Mesenchymal stem cell (in vitro differentiated cells and primary cell): ENCODE measurements at regions not wholly inside any gene's neighbourhood (a gene's known extent, or its start where the extent isn't known, plus 50 kb on each side); places are given as distances from the start of the nearest gene placed in this dataset.
A peak's percentile ranks its signal among the peaks of the same experiment; 100 is the strongest.

Experiments
- DNase-seq: peaks from one replicate; pipeline ENCODE4 v3.0.0-alpha.2; 2013
- H2AFZ ChIP-seq: one replicate; pipeline ENCODE4 v1.6.1; 2013; ENCODE audit warnings: low read depth, mild to moderate bottlenecking, control low read depth, inconsistent platforms, low read length, moderate library complexity
- H2AK5ac ChIP-seq: 2 replicates; pipeline ENCODE4 v1.6.1; 2013; ENCODE audit warnings: low read length, moderate library complexity, mild to moderate bottlenecking, inconsistent platforms; ENCODE audit not compliant: severe bottlenecking
- H2BK120ac ChIP-seq: one replicate; pipeline ENCODE4 v1.6.1; 2013; ENCODE audit warnings: low read depth, mild to moderate bottlenecking, inconsistent platforms, low read length, moderate library complexity
- H2BK12ac ChIP-seq, 2 experiments: one replicate each; pipeline ENCODE4 v1.6.1; 2013; ENCODE audit warnings: inconsistent platforms in 2 of 2, low read length in 2 of 2, mild to moderate bottlenecking in 2 of 2, moderate library complexity in 2 of 2, control low read depth in 1 of 2
- H2BK15ac ChIP-seq: one replicate; pipeline ENCODE4 v1.6.1; 2013; ENCODE audit warnings: mild to moderate bottlenecking, low read depth, inconsistent platforms; ENCODE audit not compliant: poor library complexity, severe bottlenecking
- H2BK5ac ChIP-seq: 2 replicates; pipeline ENCODE4 v1.6.1; 2013; ENCODE audit warnings: low read depth, mild to moderate bottlenecking, low read length, control low read depth, inconsistent platforms; ENCODE audit not compliant: poor library complexity, severe bottlenecking
- H3K14ac ChIP-seq, 2 experiments: one replicate each; pipeline ENCODE4 v1.6.1; 2013; ENCODE audit warnings: inconsistent platforms in 2 of 2, low read length in 2 of 2, control low read depth in 1 of 2, mild to moderate bottlenecking in 1 of 2, moderate library complexity in 1 of 2
- H3K18ac ChIP-seq, 2 experiments: one replicate each; pipeline ENCODE4 v1.6.1; 2013; ENCODE audit warnings: inconsistent platforms in 2 of 2, low read length in 2 of 2, control low read depth in 1 of 2, low read depth in 1 of 2, mild to moderate bottlenecking in 1 of 2
- H3K23ac ChIP-seq, 2 experiments: one replicate each; pipeline ENCODE4 v1.6.1; 2013; ENCODE audit warnings: inconsistent platforms in 2 of 2, low read length in 2 of 2, mild to moderate bottlenecking in 2 of 2, moderate library complexity in 2 of 2, control low read depth in 1 of 2
- H3K27ac ChIP-seq: 2 replicates; pipeline ENCODE4 v1.5.1; 2013; ENCODE audit warnings: mild to moderate bottlenecking, moderate library complexity, low read length, control low read depth, inconsistent platforms; ENCODE audit not compliant: poor library complexity, severe bottlenecking
- H3K27me3 ChIP-seq, 2 experiments: 2 replicates each; pipeline versions ENCODE4 v1.6.1 to v1.7.0; 2013; ENCODE audit warnings: low read length in 2 of 2, mild to moderate bottlenecking in 2 of 2, moderate library complexity in 2 of 2, control low read depth in 1 of 2, inconsistent platforms in 1 of 2; ENCODE audit not compliant: control insufficient read depth in 1 of 2, insufficient read depth in 1 of 2
- H3K36me3 ChIP-seq, 2 experiments: 2 replicates each; pipeline versions ENCODE4 v1.6.1 to v1.7.0; 2013; ENCODE audit warnings: low read length in 2 of 2, control low read depth in 1 of 2, inconsistent platforms in 1 of 2, low read depth in 1 of 2, mild to moderate bottlenecking in 1 of 2; ENCODE audit not compliant: insufficient read depth in 2 of 2, control insufficient read depth in 1 of 2
- H3K4ac ChIP-seq, 2 experiments: one replicate each; pipeline ENCODE4 v1.6.1; 2013; ENCODE audit warnings: inconsistent platforms in 2 of 2, low read length in 2 of 2, mild to moderate bottlenecking in 2 of 2, moderate library complexity in 2 of 2, control low read depth in 1 of 2, low read depth in 1 of 2
- H3K4me1 ChIP-seq: 2 replicates; pipeline ENCODE4 v1.6.1; 2013; ENCODE audit warnings: low read depth, low read length, control low read depth; ENCODE audit not compliant: control insufficient read depth, insufficient read depth
- H3K4me2 ChIP-seq: 2 replicates; pipeline ENCODE4 v1.6.1; 2013; ENCODE audit warnings: low read length, mild to moderate bottlenecking, inconsistent platforms; ENCODE audit not compliant: poor library complexity, severe bottlenecking
- H3K4me3 ChIP-seq, 2 experiments: 2 replicates each; pipeline versions ENCODE4 v1.5.1 to v1.7.0; 2013; ENCODE audit warnings: low read length in 2 of 2, mild to moderate bottlenecking in 2 of 2, control low read depth in 1 of 2, low read depth in 1 of 2; ENCODE audit not compliant: insufficient read depth in 1 of 2
- H3K79me1 ChIP-seq: replicated peaks from 2 replicates; pipeline ENCODE4 v1.6.1; 2013; ENCODE audit warnings: mild to moderate bottlenecking, control low read depth, low read length, inconsistent platforms; ENCODE audit not compliant: poor library complexity, severe bottlenecking
- H3K9ac ChIP-seq: 2 replicates; pipeline ENCODE4 v1.7.0; 2013; ENCODE audit warnings: mild to moderate bottlenecking, low read length, moderate library complexity
- H3K9me3 ChIP-seq: 2 replicates; pipeline ENCODE4 v1.7.0; 2013; ENCODE audit warnings: mild to moderate bottlenecking, low read length; ENCODE audit not compliant: control insufficient read depth
- H4K8ac ChIP-seq: one replicate; pipeline ENCODE4 v1.6.1; 2013; ENCODE audit warnings: inconsistent platforms, mild to moderate bottlenecking, low read length, moderate library complexity
- H4K91ac ChIP-seq: one replicate; pipeline ENCODE4 v1.6.1; 2013; ENCODE audit warnings: mild to moderate bottlenecking, low read length, inconsistent platforms
- WGBS: methylation state at CpG from one replicate; pipeline ENCODE4 v1.1.7; 2013; ENCODE audit warnings: mixed read lengths; 5-methylcytosine and 5-hydroxymethylcytosine counted together

- Histone ChIP-seq H4K91ac (no peak overlapping the region), H3K27ac (no peak overlapping the region), H4K8ac (no peak overlapping the region), H2BK15ac (no peak overlapping the region), H3K23ac (no peak overlapping the region), H2BK12ac (no peak overlapping the region), H3K4ac (no peak overlapping the region), H3K18ac (no peak overlapping the region), H3K36me3 (peaks cover 0 to 9% of the 10 kb centered on the region in 2 experiments), H3K4me3 (no peak overlapping the region), H2BK120ac (no peak overlapping the region), H2BK5ac (no peak overlapping the region), H3K27me3 (peaks cover 0 to 12% of the 10 kb centered on the region in 2 experiments), H3K14ac (no peak overlapping the region), H3K79me1 (peaks cover 21% of the 10 kb centered on the region), H3K9me3 (no peaks in the 10 kb centered on the region), H2AK5ac (no peak overlapping the region), H2AFZ (no peak overlapping the region), H3K4me2 (no peak overlapping the region), H3K9ac (no peak overlapping the region), H3K4me1 (peaks cover 26% of the 10 kb centered on the region)
- DNase-seq, result no peak
- WGBS, result 88% methylated on average over 7 of the region's 7 CpGs
These were observed 443.1 kb downstream of the SOX9 start for GRCh38 chr17:72563952-72564351.

- Histone ChIP-seq H3K4me1 (peaks cover 32% of the 10 kb centered on the region), H3K4me3 (no peak overlapping the region), H3K79me1 (peaks cover 19% of the 10 kb centered on the region), H4K8ac (no peak overlapping the region), H3K4ac (no peak overlapping the region), H2AFZ (no peak overlapping the region), H3K18ac (no peak overlapping the region), H3K27ac (no peak overlapping the region), H3K36me3 (peaks cover 0 to 9% of the 10 kb centered on the region in 2 experiments), H3K4me2 (no peak overlapping the region), H2AK5ac (no peak overlapping the region), H3K9ac (no peak overlapping the region), H3K23ac (no peak overlapping the region), H3K9me3 (no peaks in the 10 kb centered on the region), H4K91ac (no peak overlapping the region), H2BK12ac (no peak overlapping the region), H3K27me3 (peaks cover 0 to 20% of the 10 kb centered on the region in 2 experiments), H3K14ac (no peak overlapping the region), H2BK15ac (no peak overlapping the region), H2BK5ac (no peak overlapping the region), H2BK120ac (no peak overlapping the region)
- no peak for DNase-seq
- WGBS, result 100% methylated on average over 3 of the region's 5 CpGs
These were observed 444.2 kb downstream of the SOX9 start for GRCh38 chr17:72565006-72565405.

GRCh38 chr17:72565758-72566157 lies 444.9 kb downstream of the SOX9 start:
- Histone ChIP-seq H2AK5ac (no peak overlapping the region), H3K27ac (no peak overlapping the region), H2AFZ (no peak overlapping the region), H2BK5ac (no peak overlapping the region), H2BK12ac (no peak overlapping the region), H3K14ac (no peak overlapping the region), H3K9me3 (no peaks in the 10 kb centered on the region), H3K4me3 (no peak overlapping the region), H3K4me2 (no peak overlapping the region), H3K4ac (no peak overlapping the region), H2BK15ac (no peak overlapping the region), H3K9ac (no peak overlapping the region), H3K23ac (no peak overlapping the region), H3K18ac (no peak overlapping the region), H3K4me1 (peaks cover 29% of the 10 kb centered on the region), H4K8ac (peak overlapping the region; percentile 33), H3K36me3 (peaks cover 0 to 7% of the 10 kb centered on the region in 2 experiments), H3K27me3 (peaks cover 0 to 20% of the 10 kb centered on the region in 2 experiments), H4K91ac (no peak overlapping the region), H3K79me1 (peaks cover 19% of the 10 kb centered on the region), H2BK120ac (no peak overlapping the region)
- 98% methylated on average over 7 of the region's 7 CpGs for WGBS
- no peak for DNase-seq

- Histone ChIP-seq H2BK12ac (no peak overlapping the region), H3K9ac (no peak overlapping the region), H4K91ac (no peak overlapping the region), H3K4me2 (no peak overlapping the region), H2BK120ac (no peak overlapping the region), H3K79me1 (peaks cover 21% of the 10 kb centered on the region), H3K36me3 (peaks cover 0 to 7% of the 10 kb centered on the region in 2 experiments), H2AK5ac (peak overlapping the region; percentile 25), H3K23ac (no peak overlapping the region), H3K18ac (no peak overlapping the region), H3K27me3 (peaks cover 0 to 24% of the 10 kb centered on the region in 2 experiments), H4K8ac (no peak overlapping the region), H3K27ac (no peak overlapping the region), H3K4me3 (no peak overlapping the region), H2AFZ (no peak overlapping the region), H3K9me3 (no peaks in the 10 kb centered on the region), H3K4ac (no peak overlapping the region), H2BK15ac (no peak overlapping the region), H3K4me1 (peaks cover 30% of the 10 kb centered on the region), H3K14ac (no peak overlapping the region), H2BK5ac (no peak overlapping the region)
- WGBS, result 79% methylated on average over 8 of the region's 8 CpGs
- no peak for DNase-seq
These were observed 446.1 kb downstream of the SOX9 start for GRCh38 chr17:72566671-72567484.
